GM18951 (cell line): ENCODE measurements at regions not wholly inside any gene's neighbourhood (a gene's known extent, or its start where the extent isn't known, plus 50 kb on each side); places are given as distances from the start of the nearest gene placed in this dataset.
"Not testable (repeated sequence)": the region's sequence is repeated elsewhere in the genome, so short reads cannot be mapped to it uniquely, and the experiment has no call there.

ENCODE experiments used
- in situ Hi-C: fragments of 300-500 bp; cut with MboI; formaldehyde crosslinking; loops from one replicate; pipeline ENCODE4 v1.12.0; 2022; ENCODE audit warnings: low sequenced_read_pairs, mixed read lengths, inconsistent platforms; ENCODE audit not compliant: unreplicated experiment

GRCh38 chr1:149157409-149157808, 54.1 kb upstream of the NBPF9 start:
- in situ Hi-C loops: not testable (repeated sequence)

- in situ Hi-C loops: not testable (repeated sequence)
Measured at GRCh38 chr1:149158308-149158707, 55.0 kb upstream of the NBPF9 start.

- in situ Hi-C loops: not testable (repeated sequence)
Measured at GRCh38 chr1:149163063-149163444, 59.7 kb upstream of the NBPF9 start.

GRCh38 chr1:149174765-149175164, 71.4 kb upstream of the NBPF9 start:
- in situ Hi-C loops: not testable (repeated sequence)

- in situ Hi-C loops: not testable (repeated sequence)
Measured at GRCh38 chr1:149175812-149176211, 72.5 kb upstream of the NBPF9 start.

GRCh38 chr1:149176453-149177316, 73.3 kb upstream of the NBPF9 start:
- in situ Hi-C loops: not testable (repeated sequence)

- in situ Hi-C loops: not testable (repeated sequence)
Measured at GRCh38 chr1:149190742-149191141, 87.4 kb upstream of the NBPF9 start.

- in situ Hi-C loops: not testable (repeated sequence)
Measured at GRCh38 chr1:149196651-149197050, 93.3 kb upstream of the NBPF9 start.

- in situ Hi-C loops: not testable (repeated sequence)
Measured at GRCh38 chr1:149200567-149200966, 97.2 kb upstream of the NBPF9 start.

GRCh38 chr1:149202283-149202682, 98.9 kb upstream of the NBPF9 start:
- in situ Hi-C loops: not testable (repeated sequence)

GRCh38 chr1:149204396-149204795, 101.0 kb upstream of the NBPF9 start:
- in situ Hi-C loops: not testable (repeated sequence)

GRCh38 chr1:149208836-149209235, 105.5 kb upstream of the NBPF9 start:
- in situ Hi-C loops: not testable (repeated sequence)

GRCh38 chr1:149211757-149212420, 108.5 kb upstream of the NBPF9 start:
- in situ Hi-C loops: not testable (repeated sequence)

GRCh38 chr1:149212946-149213345, 109.6 kb upstream of the NBPF9 start:
- in situ Hi-C loops: not testable (repeated sequence)

GRCh38 chr1:149213673-149214072, 110.3 kb upstream of the NBPF9 start:
- in situ Hi-C loops: not testable (repeated sequence)

- in situ Hi-C loops: not testable (repeated sequence)
Measured at GRCh38 chr1:149218080-149218988, 115.0 kb upstream of the NBPF9 start.

GRCh38 chr1:149219539-149219938, 116.2 kb upstream of the NBPF9 start:
- in situ Hi-C loops: not testable (repeated sequence)

GRCh38 chr1:149220463-149221074, 117.2 kb upstream of the NBPF9 start:
- in situ Hi-C loops: not testable (repeated sequence)

- in situ Hi-C loops: not testable (repeated sequence)
Measured at GRCh38 chr1:149227933-149228665, 124.7 kb upstream of the NBPF9 start.
